HG02870 (cell line): ENCODE measurements at regions not wholly inside any gene's neighbourhood (a gene's known extent, or its start where the extent isn't known, plus 50 kb on each side); places are given as distances from the start of the nearest gene placed in this dataset.
A peak's percentile ranks its signal among the peaks of the same experiment; 100 is the strongest.
"Not testable (repeated sequence)": the region's sequence is repeated elsewhere in the genome, so short reads cannot be mapped to it uniquely, and the experiment has no call there.

Experiments used
- ATAC-seq: cut with Tn5 transposase; IDR thresholded peaks from one replicate; pipeline ENCODE4 v1.9.1; 2021; ENCODE audit warnings: mild to moderate bottlenecking, moderate library complexity; ENCODE audit not compliant: unreplicated experiment

GRCh38 chr6:3960754-3961361 lies 111.7 kb downstream of the FAM50B start:
- ATAC-seq: no peak

- ATAC-seq: no peak
These were observed 112.5 kb downstream of the FAM50B start for GRCh38 chr6:3961581-3962215.

- no peak for ATAC-seq
These were observed 113.4 kb downstream of the FAM50B start for GRCh38 chr6:3962291-3963280.

GRCh38 chr6:3963426-3963825 lies 114.3 kb downstream of the FAM50B start:
- no peak for ATAC-seq

GRCh38 chr6:3965071-3965718 lies 113.7 kb downstream of the FAM217A start:
- no peak for ATAC-seq

- ATAC-seq: no peak
These were observed 112.5 kb downstream of the FAM217A start for GRCh38 chr6:3966426-3966825.

GRCh38 chr6:3970097-3970496 lies 108.8 kb downstream of the FAM217A start:
- ATAC-seq: no peak

- ATAC-seq: not testable (repeated sequence)
These were observed 105.8 kb downstream of the FAM217A start for GRCh38 chr6:3973152-3973551.

GRCh38 chr6:3977875-3978711 lies 100.8 kb downstream of the FAM217A start:
- ATAC-seq: peak; percentile 72

- not testable (repeated sequence) for ATAC-seq
These were observed 100.0 kb downstream of the FAM217A start for GRCh38 chr6:3978966-3979365.

- no peak for ATAC-seq
These were observed 97.0 kb downstream of the FAM217A start for GRCh38 chr6:3981917-3982316.

GRCh38 chr6:3983778-3984177 lies 95.2 kb downstream of the FAM217A start:
- ATAC-seq: no peak

GRCh38 chr6:3984494-3984893 lies 94.4 kb downstream of the FAM217A start:
- no peak for ATAC-seq

- ATAC-seq: no peak
These were observed 92.7 kb downstream of the FAM217A start for GRCh38 chr6:3986241-3986640.

GRCh38 chr6:3987053-3987452 lies 91.9 kb downstream of the FAM217A start:
- ATAC-seq: no peak

- ATAC-seq: no peak
These were observed 91.4 kb downstream of the FAM217A start for GRCh38 chr6:3987576-3987975.

GRCh38 chr6:3990692-3991491 lies 88.0 kb downstream of the FAM217A start:
- ATAC-seq: peak; percentile 58

GRCh38 chr6:3991941-3992340 lies 87.0 kb downstream of the FAM217A start:
- no peak for ATAC-seq

GRCh38 chr6:3996349-3996748 lies 82.6 kb downstream of the FAM217A start:
- ATAC-seq: no peak
